ENCODE measurements at regions not wholly inside any gene's neighbourhood (a gene's known extent, or its start where the extent isn't known, plus 50 kb on each side); places are given as distances from the start of the nearest gene placed in this dataset.

DNA sequence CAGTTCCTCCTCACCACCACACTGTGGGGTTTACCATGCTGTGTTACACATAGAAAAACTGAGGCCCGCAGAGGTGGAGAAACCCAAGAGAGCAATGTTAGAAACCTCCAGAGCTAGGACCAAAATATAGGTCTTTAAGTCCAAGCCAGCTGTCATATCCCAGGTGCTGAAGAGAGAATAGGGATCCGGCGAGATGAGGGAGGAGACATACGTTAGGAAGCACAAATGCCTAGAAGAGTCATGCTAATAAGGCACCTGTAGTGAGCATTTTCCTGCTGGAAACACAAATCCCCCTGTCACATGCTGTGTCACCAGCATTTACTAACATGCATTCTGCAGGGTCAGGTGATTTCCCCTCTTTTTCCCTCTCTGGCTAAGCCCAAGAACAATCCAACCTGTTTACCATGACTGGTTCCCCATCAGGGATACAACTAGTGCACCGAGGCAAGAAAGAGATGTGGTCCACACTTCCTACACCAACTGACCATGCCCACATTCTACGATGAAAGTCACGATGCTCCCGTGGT lies 168.6 kb upstream of the CAMK1G start:
- TF ChIP-seq, protein P1, sequence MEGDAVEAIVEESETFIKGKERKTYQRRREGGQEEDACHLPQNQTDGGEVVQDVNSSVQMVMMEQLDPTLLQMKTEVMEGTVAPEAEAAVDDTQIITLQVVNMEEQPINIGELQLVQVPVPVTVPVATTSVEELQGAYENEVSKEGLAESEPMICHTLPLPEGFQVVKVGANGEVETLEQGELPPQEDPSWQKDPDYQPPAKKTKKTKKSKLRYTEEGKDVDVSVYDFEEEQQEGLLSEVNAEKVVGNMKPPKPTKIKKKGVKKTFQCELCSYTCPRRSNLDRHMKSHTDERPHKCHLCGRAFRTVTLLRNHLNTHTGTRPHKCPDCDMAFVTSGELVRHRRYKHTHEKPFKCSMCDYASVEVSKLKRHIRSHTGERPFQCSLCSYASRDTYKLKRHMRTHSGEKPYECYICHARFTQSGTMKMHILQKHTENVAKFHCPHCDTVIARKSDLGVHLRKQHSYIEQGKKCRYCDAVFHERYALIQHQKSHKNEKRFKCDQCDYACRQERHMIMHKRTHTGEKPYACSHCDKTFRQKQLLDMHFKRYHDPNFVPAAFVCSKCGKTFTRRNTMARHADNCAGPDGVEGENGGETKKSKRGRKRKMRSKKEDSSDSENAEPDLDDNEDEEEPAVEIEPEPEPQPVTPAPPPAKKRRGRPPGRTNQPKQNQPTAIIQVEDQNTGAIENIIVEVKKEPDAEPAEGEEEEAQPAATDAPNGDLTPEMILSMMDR (conservative IDR thresholded peaks at IDR 0.05; ENCODE audit: low read length): no peak
- no peak for TF ChIP-seq EZH2phosphoT487 (IDR thresholded peaks at IDR 0.05; ENCODE audit: borderline replicate concordance, low read depth, low read length)
